GM18520 (cell line): ENCODE measurements at regions not wholly inside any gene's neighbourhood (a gene's known extent, or its start where the extent isn't known, plus 50 kb on each side); places are given as distances from the start of the nearest gene placed in this dataset.
"Not testable (repeated sequence)": the region's sequence is repeated elsewhere in the genome, so short reads cannot be mapped to it uniquely, and the experiment has no call there.

Experiments
- ATAC-seq: cut with Tn5 transposase; IDR thresholded peaks from one replicate; pipeline ENCODE4 v1.9.1; 2021; ENCODE audit not compliant: unreplicated experiment

GRCh38 chr11:25317216-25317615, 820.4 kb downstream of the LUZP2 start:
- ATAC-seq = no peak

- no peak for ATAC-seq
These were observed 822.3 kb downstream of the LUZP2 start for GRCh38 chr11:25319127-25319526.

DNA sequence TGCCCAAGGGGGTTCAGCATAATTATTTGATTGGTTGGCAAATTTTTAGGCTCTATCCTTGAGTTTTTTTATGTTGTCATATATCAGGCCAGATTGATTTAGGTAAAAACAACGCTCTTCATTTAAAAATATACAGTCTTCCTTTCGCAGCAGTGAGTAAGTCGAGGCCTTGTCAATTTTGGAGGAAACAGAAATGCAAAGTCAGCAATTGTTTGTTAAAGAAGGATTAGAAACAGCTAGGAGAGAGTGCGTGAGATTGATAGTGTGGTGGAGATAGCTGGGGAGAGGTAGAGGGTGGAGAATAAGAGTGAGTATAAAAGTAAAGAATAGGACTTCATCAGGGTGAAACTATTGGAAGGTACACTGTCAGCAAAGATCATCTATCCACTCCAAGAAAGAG, 830.8 kb downstream of the LUZP2 start:
- ATAC-seq = no peak

DNA sequence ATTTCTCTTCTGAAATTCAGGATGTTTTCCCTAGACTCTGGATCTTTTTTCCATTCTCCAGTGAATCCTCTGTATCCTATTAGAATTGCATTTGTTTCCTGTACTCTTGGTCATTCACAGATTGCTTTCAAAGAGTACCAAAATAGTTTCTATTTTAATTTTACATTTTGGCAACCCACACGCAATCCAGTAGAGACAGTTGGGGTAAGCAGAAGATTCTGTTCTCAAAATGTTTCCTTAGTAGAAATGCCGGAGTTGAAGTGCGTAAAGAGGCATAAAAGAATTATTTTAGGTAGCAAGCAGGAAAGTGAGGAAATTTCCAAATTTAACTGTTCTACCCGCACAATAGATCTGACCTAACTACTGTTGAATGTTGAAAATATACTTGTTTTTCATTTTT, 842.4 kb downstream of the LUZP2 start:
- ATAC-seq = no peak

DNA sequence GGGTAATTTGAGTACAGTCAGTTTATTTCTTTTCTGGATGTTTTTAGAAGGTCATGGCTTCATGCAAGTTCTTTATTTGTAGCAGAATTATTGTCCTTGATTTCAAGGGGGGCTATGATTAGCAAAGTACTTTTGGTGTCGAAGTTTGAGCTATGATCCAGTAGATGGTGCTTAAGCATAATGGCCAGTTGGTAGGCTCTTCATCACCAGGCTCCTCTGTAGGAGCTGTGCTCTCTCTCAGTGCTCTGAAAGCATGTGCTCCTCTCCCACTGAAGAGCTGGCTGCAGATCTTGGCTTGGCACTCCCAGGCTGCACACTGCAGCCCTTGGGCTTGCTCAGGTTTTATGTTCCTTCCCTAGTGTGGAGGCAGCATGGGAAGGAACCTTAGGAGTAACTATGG, 852.7 kb downstream of the LUZP2 start:
- ATAC-seq = no peak

GRCh38 chr11:25350899-25351803, 854.3 kb downstream of the LUZP2 start:
- no peak for ATAC-seq

GRCh38 chr11:25357133-25357532, 860.3 kb downstream of the LUZP2 start:
- ATAC-seq = no peak

DNA sequence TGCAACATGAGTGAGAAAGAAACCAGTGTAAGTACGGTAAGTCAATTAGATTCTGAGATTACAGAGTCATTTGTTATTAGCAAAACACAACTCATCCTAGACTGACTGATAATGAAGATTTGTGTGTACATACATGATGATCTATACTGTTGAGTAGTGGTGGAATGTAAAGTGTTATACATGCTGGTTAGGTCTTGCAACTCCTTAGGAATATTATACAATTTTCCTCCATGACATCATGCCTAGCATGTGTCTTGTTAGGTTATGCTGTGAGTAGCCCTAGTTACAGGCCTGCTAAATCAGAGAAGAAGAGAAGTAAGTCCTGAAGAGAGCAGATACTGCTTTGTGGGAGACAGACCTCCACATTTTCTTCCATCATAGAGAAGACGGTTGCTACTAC, 880.6 kb downstream of the LUZP2 start:
- ATAC-seq = no peak

GRCh38 chr11:25396847-25397246, 900.0 kb downstream of the LUZP2 start:
- ATAC-seq = no peak

DNA sequence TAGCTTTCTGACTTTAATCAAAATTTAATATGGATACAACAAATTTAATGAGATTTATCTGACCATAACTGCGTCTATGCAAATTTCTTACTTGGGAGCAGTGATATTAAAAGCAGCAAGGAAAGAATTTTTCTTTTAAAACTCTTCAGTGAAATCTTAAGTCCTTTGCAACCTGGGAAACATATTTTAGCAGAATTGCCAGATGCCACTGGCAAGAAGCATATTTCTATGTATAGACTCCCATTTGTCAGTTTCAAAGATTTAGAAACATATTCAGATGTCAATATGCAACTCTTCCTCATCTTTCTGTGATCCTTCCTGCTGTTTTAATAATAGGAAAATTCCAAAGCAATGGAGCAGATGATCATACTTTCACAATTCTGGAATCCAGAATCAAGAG, 911.3 kb downstream of the LUZP2 start:
- no peak for ATAC-seq

DNA sequence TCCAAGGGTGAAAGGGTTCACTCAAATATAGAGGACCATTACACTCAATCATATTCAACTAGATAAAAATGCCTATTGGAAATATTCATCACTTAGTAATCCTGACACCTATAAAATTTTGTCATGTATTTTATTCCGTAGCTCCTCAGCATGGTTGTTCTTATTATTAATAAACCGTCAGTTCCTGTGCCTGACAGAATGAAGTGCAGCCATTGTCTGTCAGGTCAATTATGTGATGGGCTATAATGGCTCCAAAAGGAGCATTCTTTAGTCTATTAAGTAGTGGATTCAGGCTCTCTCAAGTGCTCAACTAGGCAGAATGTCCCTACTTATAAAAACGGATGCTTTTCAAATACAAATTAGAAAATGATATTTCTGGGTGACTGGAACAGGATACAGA, 916.1 kb upstream of the ANO3 start:
- ATAC-seq = no peak

- ATAC-seq = no peak
These were observed 908.3 kb upstream of the ANO3 start for GRCh38 chr11:25423436-25424199.

DNA sequence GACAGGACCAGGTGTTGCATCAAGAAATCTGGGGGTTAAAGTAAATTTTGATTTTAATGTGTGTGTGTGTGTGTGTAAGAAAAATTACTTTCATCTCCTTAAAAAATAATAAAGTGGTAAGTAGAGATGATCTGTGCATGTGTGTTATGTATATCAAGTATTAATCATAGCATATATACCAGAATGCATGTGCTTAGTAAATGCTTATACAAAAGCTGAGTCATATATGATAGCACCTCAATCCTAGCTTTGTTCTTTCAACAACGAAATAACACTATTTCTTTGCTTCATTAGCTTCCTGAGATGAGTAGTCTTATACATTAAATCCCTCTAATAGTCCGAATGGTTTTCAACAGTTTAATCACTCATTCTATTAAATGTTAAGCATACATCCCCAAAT, 899.6 kb upstream of the ANO3 start:
- ATAC-seq = no peak

- no peak for ATAC-seq
These were observed 896.7 kb upstream of the ANO3 start for GRCh38 chr11:25435197-25435596.

GRCh38 chr11:25436326-25436725, 895.6 kb upstream of the ANO3 start:
- ATAC-seq = no peak

DNA sequence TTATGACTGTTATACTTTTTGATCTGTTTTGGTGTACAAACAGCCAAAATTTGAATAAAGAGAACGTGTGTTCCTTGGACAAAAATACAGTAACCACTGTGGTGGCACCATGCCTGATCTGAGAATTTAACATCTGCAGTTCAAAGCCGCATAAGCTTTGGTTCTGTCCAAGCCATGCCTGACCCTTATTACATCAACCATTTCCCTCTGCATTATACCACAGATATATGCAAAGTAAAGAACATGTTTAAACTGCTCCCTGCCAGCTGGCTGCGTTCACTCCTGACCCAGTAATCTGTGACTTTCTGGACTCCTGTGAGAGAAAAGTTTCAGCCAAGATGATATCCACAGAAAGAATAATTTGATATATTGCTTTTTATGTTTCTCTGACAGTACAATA, 890.5 kb upstream of the ANO3 start:
- ATAC-seq = no peak

DNA sequence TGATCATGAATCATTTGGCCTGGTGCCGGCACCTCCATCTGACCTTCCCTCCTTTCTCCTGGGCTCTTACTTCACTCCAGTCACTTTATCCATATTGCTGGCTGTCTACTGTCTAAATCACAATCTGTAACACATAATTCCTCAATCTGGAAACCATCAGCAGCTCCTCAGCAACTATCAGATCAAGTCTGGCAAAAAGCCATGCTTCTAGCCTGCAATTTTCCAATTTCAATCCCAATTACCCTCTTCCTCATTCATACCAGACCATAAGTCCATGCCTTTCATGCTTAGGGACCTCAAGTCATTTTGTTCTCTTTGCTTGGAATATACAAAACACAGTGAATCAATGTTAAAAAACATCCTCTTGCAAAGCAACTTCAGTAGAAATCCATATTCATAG, 882.8 kb upstream of the ANO3 start:
- no peak for ATAC-seq

GRCh38 chr11:25453471-25453870, 878.5 kb upstream of the ANO3 start:
- ATAC-seq = no peak

- no peak for ATAC-seq
These were observed 875.7 kb upstream of the ANO3 start for GRCh38 chr11:25456211-25456610.

- no peak for ATAC-seq
These were observed 847.9 kb upstream of the ANO3 start for GRCh38 chr11:25483915-25484635.

- ATAC-seq = no peak
These were observed 846.6 kb upstream of the ANO3 start for GRCh38 chr11:25485315-25485714.

DNA sequence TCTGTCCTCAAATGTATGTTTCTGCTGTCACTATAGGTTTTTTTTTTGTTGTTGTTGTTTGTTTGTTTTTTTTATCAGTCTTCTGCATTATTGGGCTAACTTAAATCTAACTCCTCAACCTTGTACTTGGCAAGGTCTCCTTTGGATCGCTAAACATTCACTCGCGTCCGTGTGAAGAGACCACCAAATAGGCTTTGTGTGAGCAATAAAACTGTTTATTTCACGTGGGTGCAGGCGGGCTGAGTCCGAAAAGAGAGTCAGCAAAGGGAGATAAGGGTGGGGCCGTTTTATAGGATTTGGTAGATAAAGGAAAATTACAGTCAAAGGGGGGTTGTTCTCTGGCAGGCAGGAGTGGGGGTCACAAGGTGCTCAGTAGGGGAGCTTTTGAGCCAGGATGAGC, 845.6 kb upstream of the ANO3 start:
- ATAC-seq = not testable (repeated sequence)
